ENCODE measurements at regions not wholly inside any gene's neighbourhood (a gene's known extent, or its start where the extent isn't known, plus 50 kb on each side); places are given as distances from the start of the nearest gene placed in this dataset.
"Not testable (repeated sequence)": the region's sequence is repeated elsewhere in the genome, so short reads cannot be mapped to it uniquely, and the experiment has no call there.

- peak; percentile 97 for FAIRE-seq
Measured at GRCh38 chr2:212912445-212913103, 238.8 kb downstream of the IKZF2 start.

- FAIRE-seq, result no peak
Measured at GRCh38 chr2:212911011-212911410, 240.4 kb downstream of the IKZF2 start.

GRCh38 chr2:212908682-212909435, 242.6 kb downstream of the IKZF2 start:
- no peak for FAIRE-seq

GRCh38 chr2:212908031-212908430, 243.4 kb downstream of the IKZF2 start:
- FAIRE-seq, result no peak

GRCh38 chr2:212906620-212907019, 244.8 kb downstream of the IKZF2 start:
- FAIRE-seq, result no peak

GRCh38 chr2:212905640-212906201, 245.7 kb downstream of the IKZF2 start:
- FAIRE-seq, result no peak

GRCh38 chr2:212904646-212905045, 246.8 kb downstream of the IKZF2 start:
- no peak for FAIRE-seq

GRCh38 chr2:212903413-212903812, 248.0 kb downstream of the IKZF2 start:
- no peak for FAIRE-seq

- no peak for FAIRE-seq
Measured at GRCh38 chr2:212902421-212902820, 249.0 kb downstream of the IKZF2 start.

GRCh38 chr2:212901604-212902275, 249.7 kb downstream of the IKZF2 start:
- no peak for FAIRE-seq

- no peak for FAIRE-seq
Measured at GRCh38 chr2:212900715-212901114, 250.7 kb downstream of the IKZF2 start.

- no peak for FAIRE-seq
Measured at GRCh38 chr2:212898011-212898410, 253.4 kb downstream of the IKZF2 start.

- no peak for FAIRE-seq
Measured at GRCh38 chr2:212897296-212897695, 254.1 kb downstream of the IKZF2 start.

GRCh38 chr2:212894026-212894425, 257.4 kb downstream of the IKZF2 start:
- no peak for FAIRE-seq

GRCh38 chr2:212893216-212893615, 258.2 kb downstream of the IKZF2 start:
- FAIRE-seq, result no peak

GRCh38 chr2:212892193-212892592, 259.2 kb downstream of the IKZF2 start:
- FAIRE-seq, result no peak

GRCh38 chr2:212891580-212891979, 259.8 kb downstream of the IKZF2 start:
- peak; percentile 35 for FAIRE-seq

- FAIRE-seq, result no peak
Measured at GRCh38 chr2:212882626-212883025, 268.8 kb downstream of the IKZF2 start.

- FAIRE-seq, result not testable (repeated sequence)
Measured at GRCh38 chr2:212876556-212876955, 274.9 kb downstream of the IKZF2 start.

- FAIRE-seq, result not testable (repeated sequence)
Measured at GRCh38 chr2:212875950-212876349, 275.5 kb downstream of the IKZF2 start.

GRCh38 chr2:212873256-212873655, 278.2 kb downstream of the IKZF2 start:
- FAIRE-seq, result no peak

GRCh38 chr2:212871597-212871996, 279.8 kb downstream of the IKZF2 start:
- no peak for FAIRE-seq

- no peak for FAIRE-seq
Measured at GRCh38 chr2:212864186-212864585, 287.2 kb downstream of the IKZF2 start.

All from endometrium (tissue), 2 donors.